Gastroesophageal sphincter (tissue), 3 donors: ENCODE measurements at regions not wholly inside any gene's neighbourhood (a gene's known extent, or its start where the extent isn't known, plus 50 kb on each side); places are given as distances from the start of the nearest gene placed in this dataset.

Experiments
- EP300 ChIP-seq: sonication (generic); formaldehyde crosslinking; IDR thresholded peaks from one replicate; pipeline ENCODE4 v1.6.1; 2017; ENCODE audit warnings: antibody characterized with exemption, mild to moderate bottlenecking
- POLR2A ChIP-seq, 2 donors: fragments of 450-650 bp; IDR thresholded peaks; one replicate each; pipeline ENCODE4 v1.6.1; 2017; ENCODE audit warnings: antibody characterized with exemption in 2 of 2, mild to moderate bottlenecking in 2 of 2, moderate library complexity in 1 of 2
- POLR2AphosphoS5 ChIP-seq: sonication (generic); formaldehyde crosslinking; IDR thresholded peaks from one replicate; pipeline ENCODE4 v1.6.1; 2017; ENCODE audit warnings: antibody characterized with exemption
- TF ChIP-seq, protein P1 (sequence below), 4 experiments: fragments of 200-600 bp in 2 of 4; fragments of 450-650 bp in 2 of 4; sonication (generic) in 1 of 4; IDR thresholded peaks; one replicate each; pipeline ENCODE4 v1.5.1; 2017 to 2019; ENCODE audit warnings: antibody characterized with exemption in 4 of 4, mild to moderate bottlenecking in 2 of 4, moderate library complexity in 2 of 4

DNA sequence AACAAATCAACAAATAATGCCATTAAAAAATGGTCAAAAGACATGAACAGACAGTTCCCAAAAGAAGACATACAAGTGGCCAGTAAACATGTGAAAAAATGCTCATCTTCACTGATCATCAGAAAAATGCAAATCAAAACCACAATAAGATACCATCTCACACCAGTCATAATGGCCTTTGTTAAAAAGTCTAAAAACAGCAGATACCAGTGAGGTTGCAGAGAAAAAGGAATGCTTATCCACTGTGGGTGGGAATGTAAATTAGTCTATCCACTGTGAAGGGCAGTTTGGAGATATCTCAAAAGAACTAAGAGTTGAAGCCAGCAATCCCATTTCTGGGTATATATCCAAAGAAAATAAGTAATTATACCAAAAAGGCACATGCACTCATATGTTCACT is 668.1 kb upstream of the CPEB2 start:
- TF ChIP-seq POLR2A (IDR thresholded peaks at IDR 0.05) (no peak), POLR2AphosphoS5 (no peak), EP300 (no peak)
- TF ChIP-seq, protein P1, sequence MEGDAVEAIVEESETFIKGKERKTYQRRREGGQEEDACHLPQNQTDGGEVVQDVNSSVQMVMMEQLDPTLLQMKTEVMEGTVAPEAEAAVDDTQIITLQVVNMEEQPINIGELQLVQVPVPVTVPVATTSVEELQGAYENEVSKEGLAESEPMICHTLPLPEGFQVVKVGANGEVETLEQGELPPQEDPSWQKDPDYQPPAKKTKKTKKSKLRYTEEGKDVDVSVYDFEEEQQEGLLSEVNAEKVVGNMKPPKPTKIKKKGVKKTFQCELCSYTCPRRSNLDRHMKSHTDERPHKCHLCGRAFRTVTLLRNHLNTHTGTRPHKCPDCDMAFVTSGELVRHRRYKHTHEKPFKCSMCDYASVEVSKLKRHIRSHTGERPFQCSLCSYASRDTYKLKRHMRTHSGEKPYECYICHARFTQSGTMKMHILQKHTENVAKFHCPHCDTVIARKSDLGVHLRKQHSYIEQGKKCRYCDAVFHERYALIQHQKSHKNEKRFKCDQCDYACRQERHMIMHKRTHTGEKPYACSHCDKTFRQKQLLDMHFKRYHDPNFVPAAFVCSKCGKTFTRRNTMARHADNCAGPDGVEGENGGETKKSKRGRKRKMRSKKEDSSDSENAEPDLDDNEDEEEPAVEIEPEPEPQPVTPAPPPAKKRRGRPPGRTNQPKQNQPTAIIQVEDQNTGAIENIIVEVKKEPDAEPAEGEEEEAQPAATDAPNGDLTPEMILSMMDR (IDR thresholded peaks at IDR 0.05), result no peak
